ENCODE measurements at regions not wholly inside any gene's neighbourhood (a gene's known extent, or its start where the extent isn't known, plus 50 kb on each side); places are given as distances from the start of the nearest gene placed in this dataset.

DNA sequence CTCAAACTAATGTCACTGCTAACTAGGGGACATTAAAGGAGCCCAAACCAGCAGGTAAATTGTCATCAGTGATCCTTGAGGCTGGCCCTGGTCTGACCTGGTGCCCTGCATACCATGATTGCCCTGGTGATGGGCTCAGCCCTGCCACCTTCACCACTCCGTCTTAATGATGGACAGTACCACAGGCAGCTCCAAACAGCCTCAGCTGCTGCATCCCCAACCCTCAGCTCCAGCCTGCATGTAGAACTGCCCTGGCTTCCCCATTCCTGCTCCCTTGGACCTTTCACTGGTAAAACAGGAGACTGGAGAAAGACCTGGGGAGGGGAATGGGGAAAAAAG is 190.0 kb downstream of the GAS1 start:
- in situ Hi-C loops (cut with MboI; ENCODE audit: low sequenced_read_pairs), result no loop called here
- POLR2A ChIA-PET (ENCODE audit: unreplicated experiment), result no interaction called here

More for the DNA sequence above, 190.0 kb downstream of the GAS1 start:
- Histone ChIP-seq H2BK15ac (ENCODE audit: low read depth, low read length) (no peak overlapping the region), H3K9me1 (ENCODE audit: insufficient read depth, low read length) (no peaks in the 10 kb centered on the region), H3K4me1 (ENCODE audit: control insufficient read depth, insufficient read depth, low read length) (no peaks in the 10 kb centered on the region; the same call in 1 of the 2 replicates), H3K9ac (ENCODE audit: low read depth, low read length) (no peak overlapping the region), H4K8ac (ENCODE audit: low read depth in 2 of 2, low read length in 2 of 2) (no peak overlapping the region), H3K23ac (ENCODE audit: low read depth, low read length) (no peak overlapping the region), H3K56ac (ENCODE audit: extremely low read depth, insufficient read depth, low read length) (no peak overlapping the region), H3K27me3 (ENCODE audit: control insufficient read depth, insufficient read depth, low read length) (no peaks in the 10 kb centered on the region), H3K14ac (replicated peaks; ENCODE audit: low read depth, low read length) (no peak overlapping the region), H3K18ac (ENCODE audit: low read depth, low read length) (no peak overlapping the region), H2BK20ac (ENCODE audit: low read depth, low read length) (no peak overlapping the region), H3K9me3 (ENCODE audit: control insufficient read depth, insufficient read depth, low read length) (no peaks in the 10 kb centered on the region), H3K4ac (ENCODE audit: low read depth, low read length) (no peak overlapping the region), H3K79me1 (ENCODE audit: low read depth in 1 of 2, low read length in 2 of 2) (no peaks in the 10 kb centered on the region), H3K27ac (ENCODE audit: insufficient read depth, low read length) (no peak overlapping the region), H2AFZ (replicated peaks; ENCODE audit: low read length, poor library complexity) (no peak overlapping the region), H3K4me2 (ENCODE audit: low read depth, low read length) (no peak overlapping the region), H2BK5ac (ENCODE audit: low read depth, low read length, poor library complexity, severe bottlenecking) (no peak overlapping the region), H2BK120ac (ENCODE audit: low read depth, low read length) (no peak overlapping the region), H4K5ac (ENCODE audit: low read depth, low read length) (no peak overlapping the region), H2AK5ac (ENCODE audit: low read depth, low read length) (peak overlapping the region; percentile 35; the same call in 1 of the 2 replicates), H2AK9ac (replicated peaks; ENCODE audit: low read depth, low read length, poor library complexity) (no peak overlapping the region), H4K91ac (ENCODE audit: insufficient read depth, low read depth, low read length) (no peak overlapping the region), H3K4me3 (ENCODE audit: insufficient read depth, low read depth, low read length) (no peak overlapping the region), H4K20me1 (ENCODE audit: insufficient read depth, low read length) (no peaks in the 10 kb centered on the region), H3K36me3 (ENCODE audit: control insufficient read depth, insufficient read depth, low read length) (no peaks in the 10 kb centered on the region)
- no TSS peak for BruUV-seq (replicated peaks)
- intact Hi-C loops (cut with micrococcal nuclease), result no loop called here
- DNase-seq (no peak), ATAC-seq (ENCODE audit: low read depth) (no peak)
- dilution Hi-C loops (cut with HindIII; ENCODE audit: low sequenced_read_pairs, unreplicated experiment), result no loop called here
- no CpG with 5 or more reads among the region's 1 CpG for WGBS, 2 experiments (ENCODE audit: extremely low coverage in 2 of 2, insufficient read length in 1 of 2)
- CTCF ChIA-PET, result no interaction called here
- no peak for TF ChIP-seq RAD21 (IDR thresholded peaks at IDR 0.05; ENCODE audit: low read length)
- no peak for TF ChIP-seq SMC3 (IDR thresholded peaks at IDR 0.05; ENCODE audit: low read depth, low read length)
- no peak for TF ChIP-seq FOS (IDR thresholded peaks at IDR 0.05; ENCODE audit: low read depth, low read length)
- TF ChIP-seq CEBPB (IDR thresholded peaks at IDR 0.05; ENCODE audit: low read depth, low read length), result no peak
- no peak for TF ChIP-seq CHD1 (IDR thresholded peaks at IDR 0.05; ENCODE audit: low read depth, low read length)
- TF ChIP-seq, protein P1, sequence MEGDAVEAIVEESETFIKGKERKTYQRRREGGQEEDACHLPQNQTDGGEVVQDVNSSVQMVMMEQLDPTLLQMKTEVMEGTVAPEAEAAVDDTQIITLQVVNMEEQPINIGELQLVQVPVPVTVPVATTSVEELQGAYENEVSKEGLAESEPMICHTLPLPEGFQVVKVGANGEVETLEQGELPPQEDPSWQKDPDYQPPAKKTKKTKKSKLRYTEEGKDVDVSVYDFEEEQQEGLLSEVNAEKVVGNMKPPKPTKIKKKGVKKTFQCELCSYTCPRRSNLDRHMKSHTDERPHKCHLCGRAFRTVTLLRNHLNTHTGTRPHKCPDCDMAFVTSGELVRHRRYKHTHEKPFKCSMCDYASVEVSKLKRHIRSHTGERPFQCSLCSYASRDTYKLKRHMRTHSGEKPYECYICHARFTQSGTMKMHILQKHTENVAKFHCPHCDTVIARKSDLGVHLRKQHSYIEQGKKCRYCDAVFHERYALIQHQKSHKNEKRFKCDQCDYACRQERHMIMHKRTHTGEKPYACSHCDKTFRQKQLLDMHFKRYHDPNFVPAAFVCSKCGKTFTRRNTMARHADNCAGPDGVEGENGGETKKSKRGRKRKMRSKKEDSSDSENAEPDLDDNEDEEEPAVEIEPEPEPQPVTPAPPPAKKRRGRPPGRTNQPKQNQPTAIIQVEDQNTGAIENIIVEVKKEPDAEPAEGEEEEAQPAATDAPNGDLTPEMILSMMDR (conservative IDR thresholded peaks at IDR 0.05; ENCODE audit: low read depth, low read length), result no peak
- TF ChIP-seq, protein P2, sequence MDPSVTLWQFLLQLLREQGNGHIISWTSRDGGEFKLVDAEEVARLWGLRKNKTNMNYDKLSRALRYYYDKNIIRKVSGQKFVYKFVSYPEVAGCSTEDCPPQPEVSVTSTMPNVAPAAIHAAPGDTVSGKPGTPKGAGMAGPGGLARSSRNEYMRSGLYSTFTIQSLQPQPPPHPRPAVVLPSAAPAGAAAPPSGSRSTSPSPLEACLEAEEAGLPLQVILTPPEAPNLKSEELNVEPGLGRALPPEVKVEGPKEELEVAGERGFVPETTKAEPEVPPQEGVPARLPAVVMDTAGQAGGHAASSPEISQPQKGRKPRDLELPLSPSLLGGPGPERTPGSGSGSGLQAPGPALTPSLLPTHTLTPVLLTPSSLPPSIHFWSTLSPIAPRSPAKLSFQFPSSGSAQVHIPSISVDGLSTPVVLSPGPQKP (IDR thresholded peaks at IDR 0.05; ENCODE audit: borderline replicate concordance, low read depth, low read length), result no peak
- TF ChIP-seq, protein P3, sequence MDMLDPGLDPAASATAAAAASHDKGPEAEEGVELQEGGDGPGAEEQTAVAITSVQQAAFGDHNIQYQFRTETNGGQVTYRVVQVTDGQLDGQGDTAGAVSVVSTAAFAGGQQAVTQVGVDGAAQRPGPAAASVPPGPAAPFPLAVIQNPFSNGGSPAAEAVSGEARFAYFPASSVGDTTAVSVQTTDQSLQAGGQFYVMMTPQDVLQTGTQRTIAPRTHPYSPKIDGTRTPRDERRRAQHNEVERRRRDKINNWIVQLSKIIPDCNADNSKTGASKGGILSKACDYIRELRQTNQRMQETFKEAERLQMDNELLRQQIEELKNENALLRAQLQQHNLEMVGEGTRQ (IDR thresholded peaks at IDR 0.05; ENCODE audit: low read depth, low read length), result no peak
- TF ChIP-seq MAFK (IDR thresholded peaks at IDR 0.05; ENCODE audit: low read depth, low read length), result no peak
- no peak for TF ChIP-seq NFE2L2 (IDR thresholded peaks at IDR 0.05; ENCODE audit: low read depth, low read length)
- no peak for TF ChIP-seq RCOR1 (IDR thresholded peaks at IDR 0.05; ENCODE audit: insufficient replicate concordance, low read length)
- TF ChIP-seq BHLHE40 (IDR thresholded peaks at IDR 0.05; ENCODE audit: low read depth, low read length), result no peak
- no peak for TF ChIP-seq MAZ (IDR thresholded peaks at IDR 0.05; ENCODE audit: borderline replicate concordance, low read depth, low read length)
- TF ChIP-seq MXI1 (IDR thresholded peaks at IDR 0.05; ENCODE audit: borderline replicate concordance, low read depth, low read length), result no peak
- TF ChIP-seq RFX5 (IDR thresholded peaks at IDR 0.05; ENCODE audit: low read depth, low read length), result no peak
